H9 (cell line): ENCODE measurements at regions not wholly inside any gene's neighbourhood (a gene's known extent, or its start where the extent isn't known, plus 50 kb on each side); places are given as distances from the start of the nearest gene placed in this dataset.
"Not testable (repeated sequence)": the region's sequence is repeated elsewhere in the genome, so short reads cannot be mapped to it uniquely, and the experiment has no call there.

Experiments used
- DNase-seq: peaks from one replicate; pipeline ENCODE4 v3.0.0-alpha.2; 2017
- H2AFZ ChIP-seq: one replicate; pipeline ENCODE4 v1.6.1; 2013; ENCODE audit warnings: mild to moderate bottlenecking, low read length, control low read depth, moderate library complexity
- H2AK5ac ChIP-seq: 2 replicates; pipeline ENCODE4 v1.6.1; 2013; ENCODE audit warnings: low read length, control low read depth, mixed read lengths; ENCODE audit not compliant: insufficient read length
- H2BK120ac ChIP-seq: one replicate; pipeline ENCODE4 v1.6.1; 2013; ENCODE audit warnings: low read depth, mild to moderate bottlenecking, low read length, control low read depth, inconsistent platforms; ENCODE audit not compliant: poor library complexity, severe bottlenecking
- H2BK12ac ChIP-seq: 2 replicates; pipeline ENCODE4 v1.6.1; 2013; ENCODE audit warnings: low read length, control low read depth, mixed read lengths, low read depth; ENCODE audit not compliant: insufficient read length
- H2BK15ac ChIP-seq: 2 replicates; pipeline ENCODE4 v1.6.1; 2013; ENCODE audit warnings: low read depth, low read length, control low read depth
- H2BK20ac ChIP-seq: one replicate; pipeline ENCODE4 v1.6.1; 2013; ENCODE audit warnings: low read depth, mild to moderate bottlenecking, low read length, control low read depth, inconsistent platforms; ENCODE audit not compliant: poor library complexity, severe bottlenecking
- H2BK5ac ChIP-seq: 2 replicates; pipeline ENCODE4 v1.6.1; 2013; ENCODE audit warnings: low read length, control low read depth, mixed read lengths; ENCODE audit not compliant: insufficient read length
- H3K14ac ChIP-seq: 2 replicates; pipeline ENCODE4 v1.6.1; 2013; ENCODE audit warnings: low read length, control low read depth; ENCODE audit not compliant: insufficient read depth
- H3K18ac ChIP-seq: 2 replicates; pipeline ENCODE4 v1.6.1; 2013; ENCODE audit warnings: low read depth, mild to moderate bottlenecking, mixed read lengths, low read length, control low read depth; ENCODE audit not compliant: insufficient read length
- H3K23ac ChIP-seq: 2 replicates; pipeline ENCODE4 v1.6.1; 2013; ENCODE audit warnings: low read length, control low read depth, mixed read lengths, low read depth; ENCODE audit not compliant: insufficient read length
- H3K23me2 ChIP-seq: 2 replicates; pipeline ENCODE4 v1.6.1; 2013; ENCODE audit warnings: low read depth, mild to moderate bottlenecking, mixed read lengths, low read length, control low read depth; ENCODE audit not compliant: insufficient read length, poor library complexity, severe bottlenecking
- H3K27ac ChIP-seq: 2 replicates; pipeline ENCODE4 v1.5.1; 2013; ENCODE audit warnings: low read length, control low read depth, mixed read lengths, low read depth; ENCODE audit not compliant: insufficient read length
- H3K27me3 ChIP-seq: 2 replicates; pipeline ENCODE4 v1.6.1; 2013; ENCODE audit warnings: low read length, control low read depth, inconsistent platforms; ENCODE audit not compliant: insufficient read depth
- H3K4ac ChIP-seq: 2 replicates; pipeline ENCODE4 v1.6.1; 2013; ENCODE audit warnings: low read depth, mild to moderate bottlenecking, control low read depth, inconsistent platforms, low read length, moderate library complexity
- H3K4me1 ChIP-seq: 2 replicates; pipeline ENCODE4 v1.6.1; 2013; ENCODE audit warnings: low read length, control low read depth, inconsistent platforms; ENCODE audit not compliant: insufficient read depth
- H3K4me2 ChIP-seq: 2 replicates; pipeline ENCODE4 v1.6.1; 2013; ENCODE audit warnings: low read length, control low read depth, mixed read lengths; ENCODE audit not compliant: insufficient read length, insufficient read depth
- H3K56ac ChIP-seq: 2 replicates; pipeline ENCODE4 v1.6.1; 2013; ENCODE audit warnings: low read depth, mild to moderate bottlenecking, mixed read lengths, low read length, control low read depth; ENCODE audit not compliant: insufficient read length
- H3K79me1 ChIP-seq: 2 replicates; pipeline ENCODE4 v1.6.1; 2013; ENCODE audit warnings: low read depth, mild to moderate bottlenecking, moderate library complexity, low read length, control low read depth, inconsistent platforms; ENCODE audit not compliant: insufficient read depth, poor library complexity, severe bottlenecking
- H3K79me2 ChIP-seq: 2 replicates; pipeline ENCODE4 v1.6.1; 2013; ENCODE audit warnings: low read length, control low read depth, inconsistent platforms; ENCODE audit not compliant: insufficient read depth
- H3K9ac ChIP-seq: 2 replicates; pipeline ENCODE4 v1.6.1; 2013; ENCODE audit warnings: low read length, control low read depth, mixed read lengths; ENCODE audit not compliant: insufficient read length; ENCODE audit errors: extremely low read depth
- H3K9me3 ChIP-seq: one replicate; pipeline ENCODE4 v1.6.1; 2013; ENCODE audit warnings: low read depth, low read length, inconsistent platforms; ENCODE audit not compliant: control insufficient read depth
- H3T11ph ChIP-seq: one replicate; pipeline ENCODE4 v1.6.1; 2013; ENCODE audit warnings: mild to moderate bottlenecking, low read length, control low read depth, inconsistent platforms
- H4K20me1 ChIP-seq: one replicate; pipeline ENCODE4 v1.6.1; 2013; ENCODE audit not compliant: control insufficient read depth, insufficient read length, insufficient read depth
- H4K5ac ChIP-seq: 2 replicates; pipeline ENCODE4 v1.6.1; 2013; ENCODE audit warnings: low read depth, mild to moderate bottlenecking, mixed read lengths, low read length, control low read depth; ENCODE audit not compliant: insufficient read length
- H4K8ac ChIP-seq: replicated peaks from 2 replicates; pipeline ENCODE4 v1.6.1; 2013; ENCODE audit warnings: low read length, control low read depth, mixed read lengths, low read depth; ENCODE audit not compliant: insufficient read length
- H4K91ac ChIP-seq: 2 replicates; pipeline ENCODE4 v1.6.1; 2013; ENCODE audit warnings: low read depth, mild to moderate bottlenecking, moderate library complexity, mixed read lengths, low read length, control low read depth; ENCODE audit not compliant: insufficient read length
- H3K27ac Mint-ChIP-seq, 3 experiments: 2 replicates in 2 of 3; 3 replicates in 1 of 3; pipeline ENCODE4 v1.8.0; 2020 to 2021; ENCODE audit warnings: mixed read lengths in 3 of 3, mild to moderate bottlenecking in 1 of 3, moderate library complexity in 1 of 3
- H3K27me3 Mint-ChIP-seq: 2 replicates; pipeline ENCODE4 v1.8.0; 2021; ENCODE audit warnings: low read depth, mild to moderate bottlenecking, moderate library complexity, mixed read lengths
- H3K36me3 Mint-ChIP-seq, 3 experiments: 2 replicates in 2 of 3; 3 replicates in 1 of 3; pipeline ENCODE4 v1.8.0; 2020 to 2021; ENCODE audit warnings: low read depth in 3 of 3, mixed read lengths in 3 of 3; ENCODE audit not compliant: insufficient read depth in 1 of 3
- H3K4me1 Mint-ChIP-seq, 2 experiments: 2 replicates each; pipeline ENCODE4 v1.8.0; 2020; ENCODE audit warnings: mixed read lengths in 2 of 2
- H3K4me3 Mint-ChIP-seq, 2 experiments: 2 replicates in 1 of 2; 3 replicates in 1 of 2; pipeline ENCODE4 v1.8.0; 2020 to 2021; ENCODE audit warnings: mild to moderate bottlenecking in 2 of 2, mixed read lengths in 2 of 2, moderate library complexity in 1 of 2
- H3K9me3 Mint-ChIP-seq, 2 experiments: 2 replicates in 1 of 2; 3 replicates in 1 of 2; pipeline ENCODE4 v1.8.0; 2020; ENCODE audit warnings: mild to moderate bottlenecking in 2 of 2, mixed read lengths in 2 of 2, moderate library complexity in 1 of 2
- WGBS: extraction: QIAGEN DNeasy Blood & Tissue Kit; methylation state at CpG from one replicate; pipeline ENCODE4 v1.1.7; 2013; ENCODE audit warnings: missing lambda C conversion rate, low lambda C conversion rate, mixed read lengths; ENCODE audit not compliant: insufficient read length; ENCODE audit errors: extremely low coverage; 5-methylcytosine and 5-hydroxymethylcytosine counted together
- TF ChIP-seq, protein P1 (sequence below): fragments of 200-600 bp; sonication (generic); conservative IDR thresholded peaks from 3 replicates; pipeline ENCODE4 v1.8.0; 2021; ENCODE audit warnings: antibody characterized with exemption, mild to moderate bottlenecking

DNA sequence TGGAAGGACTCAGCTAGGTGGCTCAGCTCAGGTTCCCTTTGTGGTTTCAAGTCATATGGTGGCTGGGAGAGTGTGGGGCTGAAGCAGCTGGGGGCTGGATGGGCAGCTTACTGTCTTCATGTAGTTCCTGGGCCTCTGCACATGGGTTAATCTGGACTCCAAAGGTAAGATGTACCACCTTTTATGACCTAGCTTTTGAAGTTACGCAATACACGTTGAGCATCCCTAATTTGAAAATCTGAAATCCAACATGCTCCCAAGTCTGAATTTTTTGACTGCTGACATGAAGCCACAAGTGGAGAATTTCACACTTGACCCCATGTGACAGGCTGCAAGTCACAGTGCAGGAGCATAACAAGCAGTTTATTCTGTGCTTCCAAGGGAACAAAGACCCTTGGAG, 173.7 kb downstream of the KBTBD8 start:
- H3K4ac ChIP-seq, result no peak overlapping the region
- Mint-ChIP-seq H3K27me3 (no peaks in the 10 kb centered on the region), H3K4me1 (no peaks in the 10 kb centered on the region), H3K27ac (no peak overlapping the region), H3K36me3 (no peaks in the 10 kb centered on the region; a peak in 1 of 7 replicates), H3K9me3 (peaks cover 4 to 12% of the 10 kb centered on the region in 2 experiments; a peak in 4 of 5 replicates), H3K4me3 (no peak overlapping the region)
- no peak for DNase-seq
- no peak overlapping the region for H4K8ac ChIP-seq
- no peak overlapping the region for H2AFZ ChIP-seq
- H3K79me2 ChIP-seq, result no peaks in the 10 kb centered on the region
- no peaks in the 10 kb centered on the region for H3K23me2 ChIP-seq
- no peaks in the 10 kb centered on the region for H3K27me3 ChIP-seq
- no peaks in the 10 kb centered on the region for H3K79me1 ChIP-seq
- H2BK12ac ChIP-seq, result no peak overlapping the region
- H2BK20ac ChIP-seq, result no peak overlapping the region
- no peak overlapping the region for H3K23ac ChIP-seq
- no peak overlapping the region for H3K27ac ChIP-seq
- no peaks in the 10 kb centered on the region for H4K20me1 ChIP-seq
- H2BK15ac ChIP-seq, result no peak overlapping the region
- H4K5ac ChIP-seq, result no peak overlapping the region
- no peak overlapping the region for H3K14ac ChIP-seq
- TF ChIP-seq, protein P1, sequence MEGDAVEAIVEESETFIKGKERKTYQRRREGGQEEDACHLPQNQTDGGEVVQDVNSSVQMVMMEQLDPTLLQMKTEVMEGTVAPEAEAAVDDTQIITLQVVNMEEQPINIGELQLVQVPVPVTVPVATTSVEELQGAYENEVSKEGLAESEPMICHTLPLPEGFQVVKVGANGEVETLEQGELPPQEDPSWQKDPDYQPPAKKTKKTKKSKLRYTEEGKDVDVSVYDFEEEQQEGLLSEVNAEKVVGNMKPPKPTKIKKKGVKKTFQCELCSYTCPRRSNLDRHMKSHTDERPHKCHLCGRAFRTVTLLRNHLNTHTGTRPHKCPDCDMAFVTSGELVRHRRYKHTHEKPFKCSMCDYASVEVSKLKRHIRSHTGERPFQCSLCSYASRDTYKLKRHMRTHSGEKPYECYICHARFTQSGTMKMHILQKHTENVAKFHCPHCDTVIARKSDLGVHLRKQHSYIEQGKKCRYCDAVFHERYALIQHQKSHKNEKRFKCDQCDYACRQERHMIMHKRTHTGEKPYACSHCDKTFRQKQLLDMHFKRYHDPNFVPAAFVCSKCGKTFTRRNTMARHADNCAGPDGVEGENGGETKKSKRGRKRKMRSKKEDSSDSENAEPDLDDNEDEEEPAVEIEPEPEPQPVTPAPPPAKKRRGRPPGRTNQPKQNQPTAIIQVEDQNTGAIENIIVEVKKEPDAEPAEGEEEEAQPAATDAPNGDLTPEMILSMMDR, result no peak
- H3K56ac ChIP-seq, result no peak overlapping the region
- no peak overlapping the region for H3T11ph ChIP-seq
- no peak overlapping the region for H3K9ac ChIP-seq
- no peaks in the 10 kb centered on the region for H3K4me1 ChIP-seq
- no peak overlapping the region for H4K91ac ChIP-seq
- no CpG with 5 or more reads among the region's 2 CpGs for WGBS
- H2BK120ac ChIP-seq, result no peak overlapping the region
- no peaks in the 10 kb centered on the region for H3K9me3 ChIP-seq
- no peak overlapping the region for H3K18ac ChIP-seq
- H3K4me2 ChIP-seq, result no peak overlapping the region
- no peak overlapping the region for H2AK5ac ChIP-seq
- H2BK5ac ChIP-seq, result no peak overlapping the region

DNA sequence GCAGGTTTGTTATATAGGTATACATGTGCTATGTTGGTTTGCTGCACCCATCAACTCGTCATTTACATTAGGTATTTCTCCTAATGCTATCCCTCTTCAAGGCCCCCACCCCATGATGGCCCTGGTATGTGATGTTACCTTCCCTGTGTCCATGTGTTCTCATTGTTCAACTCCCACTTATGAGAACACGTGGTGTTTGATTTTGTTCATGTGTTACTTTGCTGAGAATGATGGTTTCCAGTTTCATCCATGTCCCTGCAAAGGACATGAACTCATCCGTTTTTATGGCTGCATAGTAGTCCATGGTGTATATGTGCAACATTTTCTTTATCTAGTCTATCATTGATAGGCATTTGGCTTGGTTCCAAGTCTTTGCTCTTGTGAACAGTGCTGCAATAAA, 175.0 kb downstream of the KBTBD8 start:
- H3K4me3 Mint-ChIP-seq, H2BK15ac ChIP-seq, H3K14ac ChIP-seq, H2AK5ac ChIP-seq, H3T11ph ChIP-seq, H3K36me3 Mint-ChIP-seq, H4K8ac ChIP-seq, H3K79me2 ChIP-seq, H3K27me3 ChIP-seq, H3K79me1 ChIP-seq, H4K20me1 ChIP-seq, H3K4me2 ChIP-seq, H2BK20ac ChIP-seq, H2BK5ac ChIP-seq, H3K9me3 ChIP-seq, H3K9ac ChIP-seq, H3K18ac ChIP-seq, H2BK120ac ChIP-seq, H3K56ac ChIP-seq, H3K4ac ChIP-seq, H4K5ac ChIP-seq, H3K27ac ChIP-seq, H3K23me2 ChIP-seq, H2AFZ ChIP-seq, H3K4me1 ChIP-seq, H3K27me3 Mint-ChIP-seq, H4K91ac ChIP-seq, H3K4me1 Mint-ChIP-seq, H3K27ac Mint-ChIP-seq, DNase-seq, H3K23ac ChIP-seq, H2BK12ac ChIP-seq: not testable (repeated sequence)
- no CpG with 5 or more reads among the region's 3 CpGs for WGBS
- peaks cover 8 to 12% of the 10 kb centered on the region in 2 experiments; a peak in 4 of 5 replicates for H3K9me3 Mint-ChIP-seq
